ENCODE measurements at regions not wholly inside any gene's neighbourhood (a gene's known extent, or its start where the extent isn't known, plus 50 kb on each side); places are given as distances from the start of the nearest gene placed in this dataset.
A peak's percentile ranks its signal among the peaks of the same experiment; 100 is the strongest.
"Not testable (repeated sequence)": the region's sequence is repeated elsewhere in the genome, so short reads cannot be mapped to it uniquely, and the experiment has no call there.

DNA sequence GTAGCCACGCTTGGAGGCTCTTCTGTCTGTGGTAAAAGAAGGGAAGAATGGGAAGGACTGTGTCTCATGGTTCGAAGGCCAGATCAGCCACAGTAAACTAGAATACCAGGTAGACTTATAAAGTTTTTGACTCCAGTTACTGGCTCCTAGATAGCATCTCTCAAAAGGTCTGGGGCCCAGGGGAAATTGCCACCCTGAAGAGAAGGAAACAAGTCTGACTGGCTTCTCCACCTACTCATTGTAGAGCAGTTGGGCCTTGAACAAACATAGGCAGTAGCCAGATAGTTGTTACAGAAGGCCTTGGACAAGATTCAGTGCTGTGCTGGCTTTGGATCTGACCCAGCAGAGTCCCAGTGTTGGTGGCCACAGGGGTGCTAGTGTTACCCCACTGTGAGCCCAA lies 890.4 kb downstream of the EFNA5 start:
- no peak for DNase-seq (ENCODE audit: low read depth)
- no peak overlapping the region for H3K4me3 ChIP-seq (ENCODE audit: low read length)
- TF ChIP-seq, protein P1, sequence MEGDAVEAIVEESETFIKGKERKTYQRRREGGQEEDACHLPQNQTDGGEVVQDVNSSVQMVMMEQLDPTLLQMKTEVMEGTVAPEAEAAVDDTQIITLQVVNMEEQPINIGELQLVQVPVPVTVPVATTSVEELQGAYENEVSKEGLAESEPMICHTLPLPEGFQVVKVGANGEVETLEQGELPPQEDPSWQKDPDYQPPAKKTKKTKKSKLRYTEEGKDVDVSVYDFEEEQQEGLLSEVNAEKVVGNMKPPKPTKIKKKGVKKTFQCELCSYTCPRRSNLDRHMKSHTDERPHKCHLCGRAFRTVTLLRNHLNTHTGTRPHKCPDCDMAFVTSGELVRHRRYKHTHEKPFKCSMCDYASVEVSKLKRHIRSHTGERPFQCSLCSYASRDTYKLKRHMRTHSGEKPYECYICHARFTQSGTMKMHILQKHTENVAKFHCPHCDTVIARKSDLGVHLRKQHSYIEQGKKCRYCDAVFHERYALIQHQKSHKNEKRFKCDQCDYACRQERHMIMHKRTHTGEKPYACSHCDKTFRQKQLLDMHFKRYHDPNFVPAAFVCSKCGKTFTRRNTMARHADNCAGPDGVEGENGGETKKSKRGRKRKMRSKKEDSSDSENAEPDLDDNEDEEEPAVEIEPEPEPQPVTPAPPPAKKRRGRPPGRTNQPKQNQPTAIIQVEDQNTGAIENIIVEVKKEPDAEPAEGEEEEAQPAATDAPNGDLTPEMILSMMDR (conservative IDR thresholded peaks at IDR 0.05; ENCODE audit: low read depth, low read length), result no peak

DNA sequence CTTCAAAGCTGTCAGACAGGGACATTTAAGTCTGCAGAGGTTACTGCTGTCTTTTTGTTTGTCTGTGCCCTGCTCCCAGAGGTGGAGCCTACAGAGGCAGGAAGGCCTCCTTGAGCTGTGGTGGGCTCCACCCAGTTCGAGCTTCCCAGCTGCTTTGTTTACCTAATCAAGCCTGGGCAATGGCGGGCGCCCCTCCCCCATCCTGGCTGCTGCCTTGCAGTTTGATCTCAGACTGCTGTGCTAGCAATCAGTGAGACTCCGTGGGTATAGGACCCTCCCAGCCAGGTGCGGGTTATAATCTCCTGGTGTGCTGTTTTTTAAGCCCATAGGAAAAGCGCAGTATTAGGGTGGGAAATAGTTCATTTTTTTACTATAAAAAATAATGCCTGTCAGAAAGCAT lies 894.2 kb downstream of the EFNA5 start:
- H3K4me3 ChIP-seq (ENCODE audit: low read length); DNase-seq (ENCODE audit: low read depth): not testable (repeated sequence)

- no peak overlapping the region for H3K4me3 ChIP-seq (ENCODE audit: low read length)
- no peak for DNase-seq (ENCODE audit: low read depth)
- TF ChIP-seq, protein P1 (conservative IDR thresholded peaks at IDR 0.05; ENCODE audit: low read depth, low read length), result no peak
These were observed 902.3 kb downstream of the EFNA5 start for GRCh38 chr5:106768392-106768791.

GRCh38 chr5:106766916-106767315 lies 903.8 kb downstream of the EFNA5 start:
- no peak overlapping the region for H3K4me3 ChIP-seq (ENCODE audit: low read length)
- no peak for DNase-seq (ENCODE audit: low read depth)
- TF ChIP-seq, protein P1 (conservative IDR thresholded peaks at IDR 0.05; ENCODE audit: low read depth, low read length), result no peak

DNA sequence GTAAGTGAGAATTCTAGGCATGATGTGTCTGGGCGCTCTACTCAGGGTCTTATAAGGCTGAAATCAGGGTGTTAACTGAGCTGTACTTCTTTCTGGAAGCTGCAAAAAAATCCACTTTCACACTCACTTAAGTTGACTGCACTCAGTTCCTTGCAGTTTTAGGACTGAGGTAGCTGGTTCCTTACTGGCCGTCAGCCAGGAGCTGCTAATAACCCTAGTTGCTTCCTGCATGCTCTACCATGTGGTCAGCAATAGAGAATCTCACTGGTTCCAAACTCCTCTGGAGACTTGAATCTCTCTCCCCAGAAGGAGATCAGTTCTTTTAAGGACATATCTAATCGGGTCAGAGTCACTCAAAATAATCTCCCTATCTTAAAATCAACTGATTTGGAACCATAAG lies 911.2 kb downstream of the EFNA5 start:
- peak; percentile 5 for DNase-seq (ENCODE audit: low read depth)
- TF ChIP-seq, protein P1 (conservative IDR thresholded peaks at IDR 0.05; ENCODE audit: low read depth, low read length), result no peak
- H3K4me3 ChIP-seq (ENCODE audit: low read length), result no peak overlapping the region

- H3K4me3 ChIP-seq (ENCODE audit: low read length), result no peak overlapping the region
- TF ChIP-seq, protein P1 (conservative IDR thresholded peaks at IDR 0.05; ENCODE audit: low read depth, low read length), result no peak
- no peak for DNase-seq (ENCODE audit: low read depth)
These were observed 911.6 kb downstream of the EFNA5 start for GRCh38 chr5:106759152-106759551.

DNA sequence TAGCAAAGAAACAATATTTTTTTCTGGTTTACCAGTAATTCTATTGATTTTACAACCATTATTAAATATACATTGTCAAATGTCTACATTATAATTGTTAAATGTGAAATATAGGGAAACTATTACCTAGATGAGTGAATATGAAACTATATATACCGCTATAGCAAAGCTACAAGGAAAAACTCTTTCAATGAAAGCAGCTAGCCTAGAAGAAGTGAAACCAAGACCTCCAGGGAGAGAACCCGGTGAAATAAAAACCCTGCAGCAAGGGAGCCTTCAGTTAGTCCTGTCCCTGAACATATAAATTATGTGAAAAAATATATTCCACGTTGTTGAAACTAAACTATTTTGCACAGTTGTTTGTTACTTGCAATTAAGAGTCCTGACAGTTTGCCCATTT lies 913.1 kb downstream of the EFNA5 start:
- TF ChIP-seq, protein P1 (conservative IDR thresholded peaks at IDR 0.05; ENCODE audit: low read depth, low read length), result no peak
- H3K4me3 ChIP-seq (ENCODE audit: low read length), result no peak overlapping the region
- no peak for DNase-seq (ENCODE audit: low read depth)

GRCh38 chr5:106755789-106756188 lies 914.9 kb downstream of the EFNA5 start:
- no peak for DNase-seq (ENCODE audit: low read depth)
- TF ChIP-seq, protein P1 (conservative IDR thresholded peaks at IDR 0.05; ENCODE audit: low read depth, low read length), result no peak
- H3K4me3 ChIP-seq (ENCODE audit: low read length), result no peak overlapping the region
